Activated CD4-positive, alpha-beta T cell treated with anti-CD3 and anti-CD28 coated beads, Interleukin-2, amount 50 U/mL, for 4 hours (primary cell): ENCODE measurements at regions not wholly inside any gene's neighbourhood (a gene's known extent, or its start where the extent isn't known, plus 50 kb on each side); places are given as distances from the start of the nearest gene placed in this dataset.
"Not testable (repeated sequence)": the region's sequence is repeated elsewhere in the genome, so short reads cannot be mapped to it uniquely, and the experiment has no call there.

Experiments used
- DNase-seq, 2 experiments: peaks; one replicate each; pipeline ENCODE4 v3.0.0-alpha.2; 2020

DNA sequence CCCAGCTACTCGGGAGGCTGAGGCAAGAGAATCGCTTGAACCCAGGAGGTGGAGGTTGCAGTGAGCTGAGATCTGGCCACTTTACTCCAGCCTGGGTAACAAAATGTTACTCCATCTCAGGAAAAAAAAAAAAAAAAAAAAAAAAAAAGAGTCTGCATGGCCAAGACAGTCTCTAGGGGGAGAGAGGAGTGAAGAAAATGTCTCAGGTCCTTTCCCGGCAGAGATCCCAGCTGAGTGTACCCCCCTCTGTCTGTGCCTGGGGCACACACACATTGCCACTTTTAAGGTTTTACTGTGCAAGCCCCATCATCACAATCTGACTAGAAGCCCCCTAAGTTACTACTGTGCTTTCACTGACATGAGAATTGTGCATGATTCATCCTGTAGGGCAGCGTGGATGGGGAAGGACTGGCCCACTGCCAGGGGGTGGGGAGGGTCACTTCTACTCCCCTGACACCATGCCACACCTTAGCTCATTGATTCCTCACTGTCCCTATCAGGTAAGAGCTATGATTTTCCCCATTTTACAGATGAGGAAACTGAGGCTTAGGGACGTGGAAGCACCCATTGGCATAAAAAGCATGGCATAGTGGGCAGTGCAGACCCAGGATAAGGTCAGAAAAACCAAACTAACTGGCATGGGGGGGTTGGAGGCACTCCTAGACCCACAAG is 102.3 kb upstream of the LARP1 start:
- no peak for DNase-seq

DNA sequence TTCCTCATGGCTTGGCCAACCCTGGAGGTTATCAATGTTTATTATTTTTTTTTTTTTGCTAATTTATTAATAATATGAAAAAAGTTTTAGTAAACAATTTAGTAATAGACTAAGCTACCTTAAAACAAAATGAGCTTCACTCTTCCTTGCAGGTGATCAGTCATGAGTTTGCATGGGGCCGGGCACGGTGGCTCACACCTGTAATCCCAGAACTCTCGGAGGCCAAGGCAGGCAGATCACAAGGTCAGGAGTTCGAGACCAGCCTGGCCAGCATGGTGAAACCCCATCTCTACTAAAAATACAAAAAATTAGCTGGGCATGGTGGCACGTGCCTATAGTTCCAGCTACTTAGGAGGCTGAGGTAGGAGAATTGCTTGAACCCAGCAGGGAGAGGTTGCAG is 103.4 kb upstream of the LARP1 start:
- not testable (repeated sequence) for DNase-seq

DNA sequence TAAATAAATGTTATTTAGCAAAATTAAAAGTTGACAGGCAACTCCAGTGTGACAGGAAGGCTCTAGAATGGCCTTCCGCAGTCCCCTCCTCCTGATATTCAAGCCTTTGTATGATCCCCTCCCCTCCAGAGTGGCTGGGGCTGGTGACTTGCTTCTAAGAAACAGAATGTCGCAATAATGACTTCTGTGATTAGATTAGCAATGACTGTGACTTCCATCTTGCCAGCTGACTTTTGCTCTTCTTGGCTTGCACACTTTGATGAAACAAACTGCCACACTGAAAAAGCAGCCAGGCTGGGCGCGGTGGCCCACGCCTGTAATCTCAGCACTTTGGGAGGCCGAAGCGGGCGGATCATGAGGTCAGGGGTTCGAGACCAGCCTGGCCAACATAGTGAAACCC is 106.5 kb upstream of the LARP1 start:
- DNase-seq = no peak

DNA sequence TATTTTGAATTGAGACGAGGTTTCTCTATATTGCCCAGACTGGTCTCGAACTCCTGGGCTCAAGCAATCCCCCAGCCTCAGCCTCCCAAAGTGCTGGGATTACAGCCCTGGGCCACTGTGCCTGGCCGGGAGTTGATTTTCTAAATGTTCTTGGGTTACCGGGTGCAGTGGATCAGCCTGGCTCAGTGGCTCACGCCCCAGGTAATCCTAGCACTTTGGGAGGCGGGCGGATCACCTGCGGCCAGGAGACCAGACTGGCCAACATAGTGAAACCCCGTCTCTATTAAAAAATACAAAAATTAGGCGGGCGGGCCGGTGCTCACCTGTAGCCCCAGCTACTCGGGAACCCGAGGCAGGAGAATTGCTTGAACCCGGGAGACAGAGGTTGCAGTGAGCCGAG is 106.9 kb upstream of the LARP1 start:
- no peak for DNase-seq

DNA sequence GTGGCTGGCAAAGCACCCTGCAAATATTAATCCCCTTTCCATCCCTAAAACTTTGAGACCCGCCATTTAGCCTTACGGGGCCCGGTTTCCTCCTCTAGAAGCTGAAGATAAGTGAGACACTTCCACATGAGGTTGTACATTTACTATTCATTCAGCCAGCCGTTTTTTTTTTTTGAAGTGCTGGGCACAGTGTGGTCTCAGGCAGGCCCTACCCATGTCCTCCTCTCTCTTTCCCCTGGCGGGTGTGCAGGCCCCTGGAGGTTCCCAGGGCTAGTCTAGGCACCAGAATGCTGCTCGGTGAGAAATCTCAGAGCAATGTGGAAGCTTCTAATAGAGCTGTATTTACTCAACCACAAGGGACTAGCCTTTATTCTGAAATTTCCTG is 107.4 kb upstream of the LARP1 start:
- no peak for DNase-seq

DNA sequence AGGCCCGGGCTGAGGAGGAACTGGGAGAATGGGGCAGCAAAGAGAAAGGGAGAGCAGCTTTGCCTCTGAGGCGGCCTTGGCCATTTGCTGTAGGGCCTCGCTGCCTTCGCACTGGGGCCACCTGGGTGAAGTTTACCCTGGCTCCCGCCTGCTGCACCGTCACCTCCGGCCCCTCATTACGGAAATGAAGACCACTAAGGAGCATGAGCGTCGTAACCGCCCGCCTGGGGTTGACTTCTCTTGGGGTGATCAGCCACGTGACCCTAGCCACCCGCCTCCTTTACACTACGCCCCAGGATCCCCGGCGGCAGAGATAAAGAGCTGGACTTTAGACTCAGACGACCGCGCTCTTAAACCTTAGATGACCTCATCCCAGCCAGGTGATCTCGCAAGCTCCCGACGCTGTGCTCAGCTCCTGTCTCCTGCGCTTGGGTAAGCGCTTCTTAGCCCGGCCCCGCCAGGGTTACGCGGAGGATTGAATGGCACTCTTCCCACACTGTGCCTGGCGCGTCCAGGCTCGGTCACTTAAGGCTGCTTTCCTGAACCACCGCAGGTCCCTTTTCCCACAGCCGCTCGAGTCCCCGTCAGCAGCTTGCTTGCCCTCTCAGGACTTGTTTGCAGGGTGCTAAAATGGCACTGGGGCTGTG is 107.9 kb upstream of the LARP1 start:
- DNase-seq = no peak

DNA sequence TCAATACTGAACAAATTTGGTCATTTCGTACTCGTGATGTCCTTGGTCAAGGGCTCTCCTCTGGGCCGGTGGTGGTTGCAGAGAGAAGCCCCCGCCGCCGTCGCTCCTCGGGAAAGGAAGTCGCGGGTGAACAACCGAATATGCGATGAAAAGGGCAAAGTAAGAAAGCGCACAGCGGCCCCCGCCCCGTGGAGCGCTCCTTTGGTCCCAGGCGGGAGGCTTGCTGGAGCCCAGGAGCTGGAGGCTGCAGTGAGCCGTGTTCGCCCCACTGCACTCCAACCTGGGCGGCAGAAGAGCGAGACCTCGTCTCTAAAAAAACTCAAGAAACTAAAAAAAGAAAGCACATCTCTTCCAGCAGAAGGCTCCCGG is 108.4 kb upstream of the LARP1 start:
- DNase-seq = no peak

DNA sequence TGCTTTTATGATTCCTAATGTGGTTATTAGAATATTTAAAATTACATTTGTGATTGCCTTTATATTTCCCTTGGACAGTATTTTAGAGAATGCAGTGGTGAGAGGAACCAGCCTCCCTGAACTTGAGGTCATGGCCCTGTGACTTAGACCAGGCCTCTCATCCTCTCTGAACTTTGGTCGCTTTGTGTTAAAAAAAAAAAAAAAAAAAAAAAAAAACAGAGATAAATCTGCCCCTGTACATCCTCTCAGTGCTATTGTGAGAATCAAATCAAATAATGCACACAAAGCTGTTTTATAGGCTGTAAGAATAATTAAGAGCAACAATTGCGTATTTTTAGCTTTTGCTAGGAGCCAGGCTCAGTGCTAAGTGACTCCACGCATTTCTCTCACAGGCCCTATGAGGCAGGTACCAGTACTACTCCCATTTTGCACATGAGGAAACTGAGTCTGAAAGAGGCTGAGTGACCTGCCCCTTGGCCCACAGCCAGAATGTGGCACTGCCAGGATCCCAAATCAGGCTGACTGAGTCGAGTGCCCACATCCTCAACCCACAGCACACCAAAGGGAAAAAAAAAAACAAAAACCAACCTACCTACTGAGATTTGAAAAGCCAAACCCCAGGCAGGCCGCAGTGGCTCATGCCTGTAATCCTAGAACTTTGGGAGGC is 110.3 kb upstream of the LARP1 start:
- no peak for DNase-seq

DNA sequence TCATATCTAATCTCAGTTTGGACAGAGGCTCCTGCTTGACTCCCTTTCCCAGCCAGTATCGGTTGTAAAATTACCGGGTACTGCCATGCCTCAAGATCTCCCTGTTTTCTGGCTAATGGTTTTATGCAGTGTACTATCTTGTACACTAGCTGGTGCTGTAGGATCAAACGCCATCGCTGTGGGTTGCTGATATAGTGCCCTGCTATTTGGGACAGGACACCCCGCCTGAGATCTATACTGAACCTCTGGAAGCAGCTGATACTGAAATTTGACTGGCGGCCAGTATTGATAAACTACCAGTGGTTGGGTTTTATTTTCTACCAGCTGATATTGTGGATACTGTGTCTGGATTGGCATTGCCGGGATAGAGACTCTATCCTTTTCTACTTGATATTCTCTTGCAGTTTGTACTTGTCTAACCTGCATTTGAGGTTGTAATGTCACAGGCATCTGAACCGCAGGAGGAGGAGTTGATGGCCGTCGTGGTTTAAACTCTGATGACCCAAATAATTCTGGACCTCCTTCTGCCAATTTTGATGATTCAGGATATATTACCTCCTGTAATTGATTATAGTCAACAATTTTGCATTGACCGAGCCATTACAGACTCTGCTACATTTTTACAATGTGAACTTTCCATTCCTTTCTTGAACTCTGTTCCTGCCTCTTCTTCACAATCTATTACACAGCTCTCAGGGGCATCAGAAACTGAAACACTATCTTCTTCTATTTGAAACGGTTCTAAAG is 112.5 kb upstream of the LARP1 start:
- DNase-seq = no peak

DNA sequence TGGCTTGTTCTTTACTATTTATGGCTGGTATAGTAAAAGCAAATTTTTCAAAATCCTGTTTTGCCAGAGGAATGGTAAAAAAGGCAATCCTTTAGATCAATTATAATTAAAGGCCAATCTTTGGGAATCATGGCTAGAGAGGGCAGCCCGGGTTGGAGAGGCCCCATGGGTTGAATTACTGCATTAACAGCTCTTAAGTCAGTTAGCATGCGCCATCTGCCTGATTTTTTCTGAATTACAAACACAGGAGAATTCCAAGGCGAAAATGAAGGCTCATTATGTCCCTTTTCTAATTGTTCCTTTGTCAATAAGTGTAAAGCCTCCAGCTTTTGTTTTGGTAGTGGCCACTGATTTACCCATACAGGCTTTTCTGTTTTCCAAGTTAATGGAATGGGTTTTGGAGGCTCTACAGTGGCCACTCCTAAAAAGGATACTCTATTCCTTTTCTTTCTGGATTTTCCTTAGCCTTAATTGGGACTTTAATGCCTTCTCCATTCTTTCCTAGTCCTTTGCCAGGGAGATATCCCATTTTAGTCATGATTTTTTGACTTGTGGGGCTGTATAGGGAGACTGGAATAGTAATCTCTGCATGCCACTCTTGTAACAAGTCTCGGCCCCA is 114.9 kb upstream of the LARP1 start:
- DNase-seq = not testable (repeated sequence)

DNA sequence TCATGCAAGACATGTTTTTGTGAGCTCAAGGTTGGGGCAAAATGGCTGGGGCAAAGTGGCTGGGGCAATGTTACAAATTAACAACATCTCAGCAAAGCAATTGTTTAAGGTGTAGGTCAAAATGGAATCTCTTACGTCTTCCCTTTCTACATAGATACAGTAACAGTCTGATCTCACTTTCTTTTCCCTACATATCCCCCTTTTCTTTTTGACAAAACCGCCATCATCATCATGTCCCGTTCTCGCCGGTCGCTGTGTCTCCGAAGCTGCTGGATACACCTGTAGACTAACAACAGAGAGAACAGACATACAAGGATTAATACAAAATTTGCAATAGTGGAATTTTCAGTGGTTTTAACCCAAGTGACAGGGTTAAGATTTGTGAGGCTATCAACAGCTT is 118.4 kb upstream of the LARP1 start:
- DNase-seq = not testable (repeated sequence)

DNA sequence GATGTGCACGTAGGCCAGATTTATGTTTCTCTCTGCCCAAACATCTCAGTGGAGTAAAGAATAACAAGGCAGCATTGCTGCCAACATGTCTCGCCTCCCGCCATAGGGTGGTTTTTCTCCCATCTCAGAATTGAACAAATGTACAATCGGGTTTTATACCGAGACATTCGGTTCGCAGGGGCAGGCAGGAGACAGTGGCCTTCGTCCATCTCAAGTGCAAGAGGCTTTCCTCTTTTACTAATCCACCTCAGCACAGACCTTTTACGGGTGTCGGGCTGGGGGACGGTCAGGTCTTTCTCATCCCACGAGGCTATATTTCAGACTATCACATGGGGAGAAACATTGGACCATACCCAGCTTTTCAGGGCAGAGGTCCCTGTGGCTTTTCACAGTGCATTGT is 118.9 kb upstream of the LARP1 start:
- DNase-seq = not testable (repeated sequence)

DNA sequence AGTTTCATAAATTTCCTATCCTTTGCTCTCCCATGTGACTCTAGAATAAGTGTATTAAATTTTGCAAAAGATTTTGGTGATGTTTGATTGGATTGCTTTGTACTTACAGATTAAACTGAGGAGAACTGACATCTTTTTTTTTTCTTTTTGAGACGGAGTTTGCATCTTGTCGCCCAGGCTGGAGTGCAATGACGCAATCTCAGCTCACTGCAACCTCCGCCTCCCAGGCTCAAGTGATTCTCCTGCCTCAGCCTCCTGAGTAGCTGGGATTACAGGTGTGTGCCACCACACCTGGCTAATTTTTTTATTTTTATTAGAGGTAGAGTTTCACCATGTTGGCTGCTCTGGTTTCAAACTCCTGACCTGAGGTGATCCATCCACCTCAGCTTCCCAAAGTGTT is 121.4 kb upstream of the LARP1 start:
- DNase-seq = not testable (repeated sequence)

DNA sequence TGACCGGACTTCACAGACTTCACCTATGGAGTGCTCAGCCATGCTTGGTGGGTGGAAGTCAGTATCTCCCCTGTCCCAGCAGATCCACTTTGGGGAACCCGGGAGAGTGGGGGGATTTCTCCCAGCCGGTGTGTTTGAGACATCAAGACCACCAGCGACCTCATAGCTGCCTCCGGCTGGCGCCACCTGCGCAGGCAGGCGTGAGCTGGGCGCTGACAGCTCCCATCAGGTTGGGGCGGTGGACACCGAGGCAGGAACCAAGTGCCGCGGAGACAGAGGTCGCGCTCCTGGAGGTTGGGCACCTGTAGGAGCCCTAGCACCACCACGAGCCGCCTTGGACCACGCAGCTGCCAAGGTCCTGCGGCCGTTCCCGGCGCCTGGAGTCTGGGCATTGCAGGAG is 124.0 kb upstream of the LARP1 start:
- no peak for DNase-seq

DNA sequence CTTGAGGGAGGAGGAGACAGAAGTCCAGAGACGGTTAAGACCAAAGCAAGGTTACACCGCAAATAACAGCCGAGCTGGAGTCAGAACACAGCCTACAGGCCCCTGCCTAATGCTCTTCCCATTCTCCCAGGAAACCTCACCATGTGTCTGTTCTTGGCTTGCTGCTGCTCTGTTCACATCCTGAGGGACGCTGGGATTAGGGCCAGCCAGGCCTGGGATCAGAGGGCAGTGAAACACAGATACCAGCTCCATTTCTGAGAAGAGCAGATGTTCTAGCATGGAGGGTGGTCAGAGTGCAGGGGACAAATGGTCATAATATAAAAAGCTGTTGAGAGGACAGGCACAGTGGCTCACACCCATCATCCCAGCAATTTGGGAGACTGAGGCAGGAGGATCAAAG is 124.8 kb upstream of the LARP1 start:
- no peak for DNase-seq

DNA sequence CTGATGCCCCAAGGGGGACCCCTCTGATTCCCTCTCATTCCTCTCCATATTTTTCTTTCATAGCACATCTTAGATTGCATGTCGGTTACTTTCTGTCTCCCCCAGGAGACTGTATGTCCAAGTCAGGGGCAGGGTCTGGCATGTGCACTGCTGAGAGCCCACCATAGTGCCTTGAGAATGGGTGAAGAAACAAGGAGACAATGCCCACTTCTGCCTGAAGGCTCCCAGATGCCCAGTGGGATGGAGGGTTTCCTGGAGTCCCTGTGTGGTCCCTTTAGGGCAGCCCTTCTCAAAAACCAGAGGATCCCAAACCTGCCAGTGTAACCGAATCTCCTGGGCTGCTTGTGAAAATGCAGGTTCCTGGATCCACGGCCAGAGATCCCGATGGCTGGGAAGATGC is 126.5 kb upstream of the LARP1 start:
- DNase-seq = no peak

DNA sequence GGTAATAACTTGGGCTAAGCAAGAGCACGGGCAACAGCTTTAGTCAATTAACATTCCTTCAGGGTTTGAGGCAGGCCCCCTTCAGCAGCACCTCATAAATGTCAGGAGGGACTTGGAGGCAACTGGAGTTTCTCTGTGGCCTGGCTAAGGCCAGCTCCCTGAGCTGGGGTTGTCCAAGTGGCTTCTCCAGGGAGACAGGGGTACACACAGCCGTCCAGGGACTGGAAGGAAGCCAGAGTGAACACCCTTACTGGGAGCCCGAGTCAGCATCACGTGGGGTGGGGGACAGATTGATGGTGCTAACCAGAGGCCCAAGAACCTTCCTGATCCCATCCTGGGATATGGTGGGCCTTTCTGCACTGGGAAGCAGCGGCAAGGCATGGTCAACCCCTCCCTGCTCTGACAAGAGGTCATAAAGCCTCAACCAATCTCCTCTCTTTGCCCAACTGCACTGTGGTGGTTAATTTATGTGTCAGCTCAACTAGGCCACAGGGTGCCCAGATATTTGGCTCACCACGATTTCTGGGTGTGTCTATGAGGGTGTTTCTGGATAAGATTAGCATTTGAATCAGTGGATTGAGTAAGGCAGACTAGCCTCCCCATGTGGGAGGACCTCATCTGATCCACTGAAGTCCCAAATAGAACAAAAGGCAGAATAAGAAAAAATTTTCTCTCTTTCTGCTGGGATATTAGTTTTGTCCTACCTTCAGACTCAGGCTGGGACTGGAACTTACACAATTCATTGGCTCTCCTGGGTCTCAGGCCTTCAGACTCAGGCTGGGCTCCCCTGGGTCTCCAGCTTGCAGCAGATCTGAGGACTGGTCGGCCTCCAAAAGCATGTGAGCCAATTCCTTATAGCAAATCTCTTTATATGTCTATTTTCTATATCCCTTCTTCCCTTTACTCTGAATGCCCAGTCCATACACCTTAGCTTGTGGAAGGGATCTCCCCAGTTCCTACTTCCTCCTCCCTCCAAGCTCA is 127.2 kb upstream of the LARP1 start:
- no peak for DNase-seq

DNA sequence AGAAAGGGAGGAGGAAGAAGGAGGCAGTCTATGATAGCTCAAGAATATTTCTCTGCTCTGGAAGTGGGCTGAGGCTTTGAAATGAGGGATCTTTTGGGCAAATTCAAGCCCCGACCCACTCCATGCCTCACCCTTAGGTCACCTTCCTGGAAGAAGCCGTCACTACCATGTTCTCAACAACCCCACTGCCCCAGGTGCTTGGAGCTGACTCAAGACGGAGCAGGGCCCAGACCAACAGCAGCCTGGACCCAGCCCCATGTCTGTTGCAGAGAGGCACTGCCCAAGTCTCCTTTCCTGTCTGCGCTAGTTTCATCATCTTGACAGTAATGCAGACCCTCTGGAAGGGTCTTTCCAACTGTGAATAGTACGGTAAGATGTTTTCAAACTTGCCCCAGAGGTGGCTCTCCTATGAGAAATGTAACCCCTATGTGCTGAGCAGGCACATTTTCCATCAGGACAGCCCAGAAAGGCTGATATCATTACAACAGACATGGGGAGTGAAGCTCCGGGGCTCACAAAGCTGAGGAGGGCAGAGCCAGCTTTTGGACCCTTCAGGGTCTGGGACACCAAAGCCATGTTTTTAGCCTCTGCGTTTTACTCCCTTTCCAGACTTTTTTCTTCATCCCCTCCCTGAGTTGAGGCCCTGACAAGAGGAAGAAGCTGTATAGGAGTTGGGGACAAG is 128.2 kb upstream of the LARP1 start:
- no peak for DNase-seq

DNA sequence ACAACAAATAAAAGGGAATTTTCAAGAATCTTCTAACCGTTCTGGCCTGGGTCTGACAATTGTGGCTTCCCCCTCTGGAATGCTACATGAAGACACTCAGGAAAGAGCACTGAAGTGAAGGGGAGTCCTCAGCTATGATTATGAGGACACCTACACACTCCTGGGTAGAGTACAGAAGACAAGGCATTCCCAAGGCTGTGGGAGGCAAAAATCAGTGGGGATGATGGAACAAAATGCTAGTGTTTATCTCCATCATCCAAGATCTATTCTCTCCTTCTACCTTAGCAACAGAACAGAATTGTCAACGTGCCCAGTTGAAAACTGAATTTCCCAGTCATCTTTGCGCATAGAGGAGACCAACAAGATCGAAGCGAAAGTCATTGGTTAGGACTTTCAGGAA is 130.1 kb upstream of the LARP1 start:
- DNase-seq = no peak

DNA sequence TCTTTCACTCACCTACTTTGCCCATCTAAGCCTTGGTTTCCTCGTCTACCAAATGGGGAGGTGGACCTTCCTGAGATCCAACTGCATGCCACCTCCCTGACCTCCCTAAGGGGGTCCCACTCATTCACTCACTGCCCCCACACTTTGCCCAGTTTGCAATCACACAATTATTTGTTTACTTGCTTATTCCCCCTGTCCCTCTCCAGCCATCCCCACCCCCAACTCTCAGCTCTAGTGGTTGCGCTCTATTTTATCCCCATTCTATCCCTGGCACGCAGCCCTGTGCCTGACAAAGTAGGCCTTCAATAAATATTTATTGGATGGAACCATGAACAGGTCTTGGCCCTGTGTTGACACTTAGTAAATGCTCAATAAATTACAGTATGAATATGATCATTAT is 130.8 kb upstream of the LARP1 start:
- DNase-seq = no peak

DNA sequence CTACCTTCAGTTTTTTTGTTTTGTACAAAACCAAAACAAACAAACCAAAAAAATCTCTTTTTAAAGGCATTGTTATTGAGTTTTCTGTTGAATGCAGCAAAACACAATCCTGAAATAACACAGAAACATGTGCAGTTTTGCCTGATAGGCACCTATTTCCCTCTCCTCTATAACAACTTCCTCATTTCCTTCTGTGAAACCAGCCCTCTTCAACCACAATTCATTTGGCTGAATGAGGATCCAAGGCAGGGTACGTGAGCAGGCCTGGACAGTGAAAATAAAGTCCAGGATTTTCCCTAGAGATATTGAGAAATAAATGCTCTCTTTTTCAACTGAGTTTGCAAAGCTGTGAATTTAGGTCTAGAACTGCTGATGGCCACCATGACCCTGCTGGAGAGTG is 134.8 kb upstream of the LARP1 start:
- DNase-seq = no peak

DNA sequence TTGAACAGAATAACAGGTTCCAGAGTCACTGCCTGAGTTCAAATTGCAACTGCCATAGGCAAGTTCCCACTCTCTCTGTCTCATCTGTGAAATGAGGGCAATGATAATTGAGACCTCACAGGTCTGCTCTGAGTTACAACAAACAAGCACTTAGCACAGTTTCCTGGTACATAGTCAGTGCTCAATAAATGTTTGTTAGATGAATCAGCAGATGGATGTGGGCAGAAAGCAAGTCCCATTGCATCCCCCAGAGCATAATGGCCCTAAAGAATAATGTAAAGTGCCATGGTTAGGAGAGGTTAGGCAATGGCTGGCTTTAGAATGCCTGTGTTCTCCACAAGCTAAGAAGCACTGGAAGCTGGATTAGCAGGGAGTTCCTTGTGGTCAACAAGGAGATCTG is 136.5 kb upstream of the LARP1 start:
- no peak for DNase-seq
